ENCODE measurements at regions not wholly inside any gene's neighbourhood (a gene's known extent, or its start where the extent isn't known, plus 50 kb on each side); places are given as distances from the start of the nearest gene placed in this dataset.
"Not testable (repeated sequence)": the region's sequence is repeated elsewhere in the genome, so short reads cannot be mapped to it uniquely, and the experiment has no call there.

DNA sequence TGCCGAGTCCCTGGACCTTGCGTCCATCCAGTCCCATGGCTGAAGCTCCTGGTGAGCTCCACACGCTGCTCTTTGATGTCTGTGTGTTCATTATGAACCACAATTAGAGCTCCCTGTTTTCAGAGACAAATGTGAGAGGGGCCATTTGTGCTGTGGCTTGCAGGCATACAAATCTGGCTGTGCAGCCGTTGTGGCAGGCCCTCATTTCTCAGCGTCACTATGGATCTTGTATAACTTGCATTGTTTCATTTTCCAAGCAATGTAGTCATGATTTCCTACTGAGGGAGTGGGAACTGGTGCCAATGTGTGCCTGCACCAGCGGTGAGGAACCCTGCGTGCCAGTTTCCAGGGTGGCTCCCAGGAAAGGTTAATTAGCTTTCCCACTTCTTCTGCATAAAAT lies 542.6 kb downstream of the TMEM114 start:
- no peak for DNase-seq

DNA sequence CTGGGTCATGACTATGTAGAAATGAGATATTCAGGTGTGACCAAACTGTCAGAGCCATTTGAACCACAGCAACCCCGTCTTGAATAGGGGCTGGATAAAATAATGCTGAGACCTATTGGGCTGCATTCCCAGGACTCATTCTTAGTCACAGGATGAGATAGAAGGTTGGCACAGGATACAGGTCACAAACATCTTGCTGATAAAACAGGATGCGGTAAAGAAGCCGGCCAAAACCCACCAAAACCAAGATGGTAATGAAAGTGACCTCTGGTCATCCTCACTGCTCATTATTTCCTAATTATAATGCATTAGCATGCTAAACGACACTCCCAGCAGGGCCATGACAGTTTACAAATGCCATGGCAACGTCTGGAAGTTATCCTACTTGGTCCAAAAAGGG lies 545.5 kb downstream of the TMEM114 start:
- DNase-seq = no peak

DNA sequence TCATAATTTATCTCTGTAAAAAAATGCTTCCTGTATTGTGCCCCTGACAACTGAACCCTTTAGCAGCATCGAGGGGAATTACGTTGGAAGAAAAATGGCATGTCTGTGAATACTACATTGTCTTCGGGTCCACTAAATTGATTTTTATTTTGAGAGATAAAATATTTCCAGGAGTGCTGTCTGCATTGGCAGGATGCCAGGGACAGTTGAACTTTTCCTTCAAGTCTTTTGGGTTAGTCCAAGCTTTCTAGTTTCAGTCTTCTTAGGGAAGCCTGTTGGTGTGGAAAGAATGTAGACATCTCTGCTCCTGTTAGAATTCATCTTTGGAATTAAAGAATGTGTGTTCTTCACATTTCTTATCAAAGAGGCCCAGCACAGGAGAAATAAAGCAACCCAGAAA lies 557.9 kb downstream of the TMEM114 start:
- DNase-seq = no peak

DNA sequence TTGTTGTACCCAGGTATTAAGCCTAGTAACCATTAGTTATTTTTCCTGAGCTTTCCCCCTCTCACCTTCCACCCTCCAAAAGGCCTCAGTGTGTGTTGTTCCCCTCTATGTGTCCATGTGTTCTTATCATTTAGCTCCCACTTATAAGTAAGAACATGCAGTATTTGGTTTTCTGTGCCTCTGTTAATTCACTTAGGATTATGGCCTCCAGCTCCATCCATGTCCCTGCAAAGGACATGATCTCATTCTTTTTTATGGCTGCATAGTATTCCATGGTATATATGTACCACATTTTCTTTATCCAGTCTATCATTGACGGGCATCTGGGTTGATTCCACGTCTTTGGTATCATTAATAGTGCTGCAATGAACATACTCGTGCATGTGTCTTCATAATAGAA lies 560.3 kb downstream of the TMEM114 start:
- DNase-seq = not testable (repeated sequence)

DNA sequence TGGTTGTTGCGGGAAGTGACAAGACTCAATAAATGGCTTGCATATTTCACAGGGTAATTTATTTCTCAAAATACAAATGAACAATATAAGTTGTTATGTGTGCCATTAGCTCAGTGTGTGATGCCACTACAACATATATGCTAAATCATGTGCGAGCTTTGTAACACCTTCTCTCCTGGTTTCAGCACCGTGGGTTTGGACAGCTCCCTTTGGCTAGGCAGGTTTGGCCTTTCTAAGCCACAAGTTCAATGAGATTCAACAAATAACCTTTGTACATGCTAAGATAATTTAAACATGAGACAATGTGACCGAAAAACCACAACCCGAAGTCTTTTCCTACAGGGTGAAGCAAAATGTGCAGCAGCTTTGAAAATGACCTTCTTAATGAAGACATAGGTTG lies 563.9 kb downstream of the TMEM114 start:
- DNase-seq = no peak

GRCh38 chr16:8023326-8023725 lies 567.0 kb downstream of the TMEM114 start:
- DNase-seq = no peak

GRCh38 chr16:8005096-8005860 lies 585.0 kb downstream of the TMEM114 start:
- no peak for DNase-seq

DNA sequence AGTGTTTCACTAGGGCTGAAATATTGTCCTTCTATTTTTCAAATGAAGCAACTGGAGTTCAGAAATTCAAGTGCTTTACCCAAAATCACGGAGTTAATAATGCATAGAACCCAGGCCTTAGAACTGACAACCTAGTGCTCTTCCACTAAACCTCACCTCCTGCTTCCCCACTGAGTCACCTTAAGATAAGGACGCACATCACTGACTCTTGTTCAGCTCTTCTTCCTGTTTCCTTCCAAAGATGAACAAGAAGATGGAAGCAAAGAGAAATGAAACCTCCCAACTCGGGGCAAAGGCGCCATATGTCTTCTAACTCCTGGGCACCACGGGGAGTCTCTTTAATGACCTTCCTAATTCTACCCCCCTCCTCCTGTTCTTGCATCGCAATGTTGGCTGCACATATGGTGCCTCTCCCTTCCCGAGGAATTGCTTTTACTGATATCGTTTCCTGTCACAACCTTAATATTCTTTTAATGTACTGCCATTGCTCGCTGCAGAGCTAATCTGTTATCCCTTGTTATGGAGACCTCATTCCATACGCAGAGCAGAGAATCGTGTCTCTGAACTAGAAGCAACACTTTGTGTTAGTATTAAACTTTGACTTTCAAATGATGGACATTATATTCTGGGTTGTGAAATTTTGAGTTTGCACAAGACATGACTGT lies 591.4 kb downstream of the TMEM114 start:
- DNase-seq = no peak

- no peak for DNase-seq
Measured at GRCh38 chr16:7997966-7998365, 592.3 kb downstream of the TMEM114 start.

DNA sequence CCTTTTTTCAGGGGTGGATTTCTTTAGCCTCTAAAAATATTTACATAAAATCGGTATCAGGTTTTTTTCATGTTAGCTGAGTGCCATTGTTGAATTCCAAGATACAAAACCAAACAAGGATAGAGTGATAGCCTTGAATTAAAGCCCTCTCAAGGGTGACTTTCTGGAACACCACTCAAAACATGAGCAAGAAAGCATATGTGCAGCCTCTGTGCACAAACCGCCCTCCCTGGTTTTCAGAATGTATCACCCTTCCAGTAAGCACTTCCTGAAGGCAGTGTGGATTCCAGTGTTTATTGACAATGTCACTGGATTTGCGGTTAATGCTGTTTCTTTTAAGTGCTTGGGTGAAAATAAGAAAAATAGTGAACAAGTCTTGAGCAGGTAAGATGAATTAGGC lies 597.7 kb downstream of the TMEM114 start:
- no peak for DNase-seq

DNA sequence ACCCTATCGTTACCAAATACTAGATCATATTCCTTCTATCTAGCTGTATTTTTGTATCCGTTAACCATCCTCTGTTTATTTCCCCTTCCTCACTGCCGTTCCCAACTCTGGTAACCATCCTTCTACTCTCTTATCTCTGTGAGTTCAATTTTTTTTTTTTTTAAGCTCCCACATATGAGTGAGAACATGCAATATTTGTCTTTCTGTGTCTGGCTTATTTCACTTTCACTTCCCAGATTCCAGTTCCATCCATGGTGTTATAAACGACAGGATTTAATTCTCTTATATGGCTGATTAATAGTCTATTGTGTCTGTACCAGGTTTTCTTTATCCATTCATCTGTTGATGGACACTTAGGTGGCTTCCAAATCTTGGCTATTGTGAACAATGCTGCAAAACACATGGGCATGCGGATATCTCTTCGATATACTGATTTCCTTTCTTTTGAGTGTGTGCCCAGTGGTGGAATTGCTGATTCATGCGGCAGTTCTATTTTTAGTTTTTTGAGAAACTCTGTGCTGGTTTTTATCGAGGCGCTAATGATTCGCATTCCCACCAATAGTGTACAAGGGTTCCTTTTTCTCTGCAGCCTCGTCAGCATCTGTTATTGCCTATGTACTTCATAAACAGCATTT lies 599.6 kb downstream of the TMEM114 start:
- DNase-seq = no peak

GRCh38 chr16:7983676-7984075 lies 606.6 kb downstream of the TMEM114 start:
- DNase-seq = no peak

- no peak for DNase-seq
Measured at GRCh38 chr16:7980133-7980483, 610.2 kb downstream of the TMEM114 start.

DNA sequence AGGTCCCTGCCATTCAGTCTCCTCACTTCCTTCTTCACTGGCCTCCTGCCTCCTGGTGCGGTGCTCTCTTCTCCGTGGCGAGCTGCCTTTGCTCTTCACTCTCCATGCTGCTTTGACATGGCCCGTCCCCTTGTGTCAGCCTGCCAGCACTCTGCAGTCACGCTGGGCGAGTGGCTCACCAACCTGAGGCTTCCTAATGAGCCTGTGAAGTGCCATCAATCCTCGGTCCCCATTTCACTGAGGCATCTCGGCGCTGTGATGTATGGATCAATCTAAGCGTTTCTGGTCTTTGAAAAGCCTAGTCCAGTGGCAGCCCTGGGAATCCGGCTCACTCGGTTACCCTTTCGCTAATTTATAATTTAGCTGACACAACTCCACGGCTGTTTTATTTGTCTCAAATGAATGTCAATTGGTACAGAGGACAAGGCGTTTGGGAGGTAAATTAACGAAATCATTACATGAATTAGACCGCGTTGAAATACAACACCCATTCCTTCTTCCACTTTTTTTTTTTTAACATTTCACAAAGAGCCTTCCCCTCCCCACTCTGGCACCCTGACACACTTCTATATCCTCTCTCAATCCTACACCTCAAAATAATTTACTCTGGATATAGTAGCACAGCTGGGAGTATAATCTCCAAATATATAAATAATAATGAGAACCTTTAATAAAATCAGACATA lies 610.7 kb downstream of the TMEM114 start:
- no peak for DNase-seq

GRCh38 chr16:7976563-7976962 lies 613.7 kb downstream of the TMEM114 start:
- DNase-seq = no peak

- DNase-seq = no peak
Measured at GRCh38 chr16:7976125-7976524, 614.2 kb downstream of the TMEM114 start.

DNA sequence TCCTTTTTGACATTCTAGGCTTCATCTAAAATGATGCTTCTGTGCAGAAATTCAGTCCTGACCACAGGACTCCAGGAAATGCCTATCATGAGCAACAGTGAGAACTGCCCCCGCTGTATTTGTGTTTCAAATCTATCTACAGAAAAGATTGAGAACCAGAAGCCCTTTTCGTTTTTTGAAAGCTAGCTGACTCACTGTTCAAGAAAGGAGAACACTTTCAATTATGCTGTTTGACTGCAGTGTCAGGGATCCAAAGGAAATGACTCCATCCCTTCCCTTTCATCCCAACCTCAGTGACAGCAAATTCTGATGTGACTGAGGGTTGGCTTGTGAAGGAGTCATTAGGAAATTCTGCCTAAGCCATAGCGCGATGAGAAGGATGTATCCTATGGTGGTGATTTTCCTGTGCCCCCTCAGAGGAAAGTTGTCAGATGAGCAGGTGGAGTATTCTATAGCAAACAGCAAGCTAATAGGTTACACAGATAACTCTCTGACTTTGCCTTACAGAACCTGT lies 622.3 kb downstream of the TMEM114 start:
- no peak for DNase-seq

DNA sequence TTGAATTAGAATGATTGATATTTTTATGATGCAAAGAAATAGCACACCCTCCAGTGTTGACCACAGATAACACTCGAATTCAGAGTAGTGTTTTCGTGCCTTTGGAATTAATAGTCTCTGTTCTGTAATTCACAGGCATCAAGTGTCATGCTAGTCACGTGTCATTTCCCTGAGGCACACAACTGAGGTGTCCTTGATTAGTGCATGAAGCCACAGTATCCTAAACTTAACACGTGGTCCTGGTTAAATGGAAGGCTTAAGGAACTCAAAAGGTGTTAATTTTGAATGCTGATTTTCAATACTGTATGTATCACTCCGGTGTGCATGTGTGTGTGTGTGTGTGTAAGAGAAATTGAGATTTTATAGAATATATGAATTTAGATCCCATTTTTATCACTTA lies 625.6 kb downstream of the TMEM114 start:
- no peak for DNase-seq

GRCh38 chr16:7964167-7964566 lies 626.1 kb downstream of the TMEM114 start:
- no peak for DNase-seq

- no peak for DNase-seq
Measured at GRCh38 chr16:7962091-7962879, 628.0 kb downstream of the TMEM114 start.

GRCh38 chr16:7957151-7957550 lies 624.5 kb downstream of the RBFOX1 start:
- DNase-seq = no peak

- no peak for DNase-seq
Measured at GRCh38 chr16:7953360-7953759, 620.7 kb downstream of the RBFOX1 start.

DNA sequence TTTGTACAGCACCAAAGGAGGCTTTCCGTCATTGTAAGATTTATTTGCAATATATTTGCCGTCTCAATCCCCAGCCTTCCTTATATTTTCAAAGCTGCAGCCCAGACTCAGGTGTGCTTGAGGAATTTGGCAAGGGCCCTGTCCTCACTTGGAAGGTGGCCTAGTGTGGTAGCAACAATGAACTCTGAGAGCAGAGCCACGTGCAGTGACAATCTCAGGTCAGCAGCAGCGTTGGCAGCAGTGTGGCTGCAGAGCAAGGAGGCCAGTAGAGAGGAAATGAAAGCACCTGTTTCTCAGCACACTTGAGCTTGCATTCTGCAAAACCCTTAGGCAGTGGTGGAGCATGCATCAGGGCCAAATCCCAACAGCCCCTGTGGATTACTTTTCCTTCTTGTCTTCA lies 613.5 kb downstream of the RBFOX1 start:
- DNase-seq = no peak

All from T-helper 1 cell (primary cell).